ENCODE measurements at regions not wholly inside any gene's neighbourhood (a gene's known extent, or its start where the extent isn't known, plus 50 kb on each side); places are given as distances from the start of the nearest gene placed in this dataset.

GRCh38 chr5:3393920-3394597 lies 201.6 kb upstream of the IRX1 start:
- DNase-seq (ENCODE audit: low read depth) = no peak

- no peak for DNase-seq (ENCODE audit: low read depth)
Observed at GRCh38 chr5:3393122-3393919, 202.3 kb upstream of the IRX1 start.

- no peak for DNase-seq (ENCODE audit: low read depth)
Observed at GRCh38 chr5:3392306-3392939, 203.2 kb upstream of the IRX1 start.

- no peak for DNase-seq (ENCODE audit: low read depth)
Observed at GRCh38 chr5:3391210-3391609, 204.4 kb upstream of the IRX1 start.

- no peak for DNase-seq (ENCODE audit: low read depth)
Observed at GRCh38 chr5:3389471-3390026, 206.1 kb upstream of the IRX1 start.

- no peak for DNase-seq (ENCODE audit: low read depth)
Observed at GRCh38 chr5:3386637-3387036, 209.0 kb upstream of the IRX1 start.

GRCh38 chr5:3385991-3386519 lies 209.6 kb upstream of the IRX1 start:
- no peak for DNase-seq (ENCODE audit: low read depth)

GRCh38 chr5:3384531-3384930 lies 211.1 kb upstream of the IRX1 start:
- no peak for DNase-seq (ENCODE audit: low read depth)

- no peak for DNase-seq (ENCODE audit: low read depth)
Observed at GRCh38 chr5:3382782-3383181, 212.8 kb upstream of the IRX1 start.

GRCh38 chr5:3382151-3382550 lies 213.5 kb upstream of the IRX1 start:
- DNase-seq (ENCODE audit: low read depth) = no peak

GRCh38 chr5:3381206-3381825 lies 214.3 kb upstream of the IRX1 start:
- DNase-seq (ENCODE audit: low read depth) = no peak

GRCh38 chr5:3380689-3381088 lies 214.9 kb upstream of the IRX1 start:
- no peak for DNase-seq (ENCODE audit: low read depth)

- DNase-seq (ENCODE audit: low read depth) = no peak
Observed at GRCh38 chr5:3377831-3378230, 217.8 kb upstream of the IRX1 start.

GRCh38 chr5:3377176-3377575 lies 218.5 kb upstream of the IRX1 start:
- no peak for DNase-seq (ENCODE audit: low read depth)

GRCh38 chr5:3376611-3377010 lies 219.0 kb upstream of the IRX1 start:
- DNase-seq (ENCODE audit: low read depth) = no peak

- no peak for DNase-seq (ENCODE audit: low read depth)
Observed at GRCh38 chr5:3375586-3376311, 219.9 kb upstream of the IRX1 start.

GRCh38 chr5:3373391-3373790 lies 222.2 kb upstream of the IRX1 start:
- DNase-seq (ENCODE audit: low read depth) = no peak

GRCh38 chr5:3372289-3372688 lies 223.3 kb upstream of the IRX1 start:
- DNase-seq (ENCODE audit: low read depth) = no peak

GRCh38 chr5:3365501-3366215 lies 230.0 kb upstream of the IRX1 start:
- no peak for DNase-seq (ENCODE audit: low read depth)

GRCh38 chr5:3364941-3365340 lies 230.7 kb upstream of the IRX1 start:
- no peak for DNase-seq (ENCODE audit: low read depth)

GRCh38 chr5:3364433-3364832 lies 231.2 kb upstream of the IRX1 start:
- DNase-seq (ENCODE audit: low read depth) = no peak
